Astrocyte (in vitro differentiated cells and primary cell): ENCODE measurements at regions not wholly inside any gene's neighbourhood (a gene's known extent, or its start where the extent isn't known, plus 50 kb on each side); places are given as distances from the start of the nearest gene placed in this dataset.

Source experiments
- DNase-seq: peaks from one replicate; pipeline ENCODE4 v3.0.0-alpha.2; 2010; ENCODE audit warnings: low read depth
- FAIRE-seq: peaks from 2 replicates; lab custom pipeline; 2011; peaks lifted over from hg19 to GRCh38; lab: Jason Lieb, UNC
- H2AFZ ChIP-seq: 2 replicates; pipeline ENCODE4 v1.6.0; 2012; ENCODE audit warnings: low read depth, low read length, inconsistent platforms
- H3K27ac ChIP-seq: 2 replicates; pipeline ENCODE4 v1.5.1; 2011; ENCODE audit warnings: low read depth, low read length, inconsistent platforms
- H3K27me3 ChIP-seq: 2 replicates; pipeline ENCODE4 v1.6.0; 2011; ENCODE audit warnings: low read length, inconsistent platforms; ENCODE audit not compliant: insufficient read depth
- H3K36me3 ChIP-seq: 2 replicates; pipeline ENCODE4 v1.5.1; 2011; ENCODE audit warnings: low read length, inconsistent platforms; ENCODE audit not compliant: insufficient read depth
- H3K4me1 ChIP-seq: 2 replicates; pipeline ENCODE4 v1.5.1; 2011; ENCODE audit warnings: low read length, inconsistent platforms; ENCODE audit not compliant: insufficient read depth
- H3K4me2 ChIP-seq: 2 replicates; pipeline ENCODE4 v1.6.0; 2012; ENCODE audit warnings: low read length, inconsistent platforms
- H3K4me3 ChIP-seq: 2 replicates; pipeline ENCODE4 v1.5.1; 2011; ENCODE audit warnings: low read depth, mild to moderate bottlenecking, low read length, inconsistent platforms; ENCODE audit not compliant: insufficient read depth
- H3K79me2 ChIP-seq: 2 replicates; pipeline ENCODE4 v1.6.0; 2012; ENCODE audit warnings: mild to moderate bottlenecking, low read length, inconsistent platforms; ENCODE audit not compliant: insufficient read depth
- H3K9ac ChIP-seq: 2 replicates; pipeline ENCODE4 v1.6.0; 2012; ENCODE audit warnings: mild to moderate bottlenecking, low read length, inconsistent platforms
- H3K9me3 ChIP-seq: 2 replicates; pipeline ENCODE4 v1.5.1; 2012; ENCODE audit warnings: low read depth, mild to moderate bottlenecking, low read length, inconsistent platforms; ENCODE audit not compliant: insufficient read depth
- H4K20me1 ChIP-seq: 2 replicates; pipeline ENCODE4 v1.6.0; 2012; ENCODE audit warnings: low read length, inconsistent platforms; ENCODE audit not compliant: insufficient read depth
- H3K27ac Mint-ChIP-seq: one replicate; pipeline ENCODE4 v1.8.0; 2021; ENCODE audit warnings: mild to moderate bottlenecking, mixed read lengths; ENCODE audit not compliant: unreplicated experiment
- H3K27me3 Mint-ChIP-seq: one replicate; pipeline ENCODE4 v1.8.0; 2021; ENCODE audit warnings: low read depth, mixed read lengths; ENCODE audit not compliant: unreplicated experiment
- H3K36me3 Mint-ChIP-seq: one replicate; pipeline ENCODE4 v1.8.0; 2021; ENCODE audit warnings: low read depth, mixed read lengths; ENCODE audit not compliant: unreplicated experiment
- H3K4me1 Mint-ChIP-seq: one replicate; pipeline ENCODE4 v1.8.0; 2021; ENCODE audit warnings: low read depth, mixed read lengths; ENCODE audit not compliant: unreplicated experiment
- H3K4me3 Mint-ChIP-seq: one replicate; pipeline ENCODE4 v1.8.0; 2021; ENCODE audit warnings: mild to moderate bottlenecking, moderate library complexity, mixed read lengths; ENCODE audit not compliant: unreplicated experiment
- H3K9me3 Mint-ChIP-seq: one replicate; pipeline ENCODE4 v1.8.0; 2021; ENCODE audit warnings: mild to moderate bottlenecking, mixed read lengths; ENCODE audit not compliant: unreplicated experiment
- CTCF ChIP-seq: IDR thresholded peaks from 2 replicates; pipeline ENCODE4 v1.5.1; 2011; ENCODE audit warnings: low read depth, mild to moderate bottlenecking, inconsistent platforms, low read length, moderate library complexity; ENCODE audit not compliant: insufficient read depth
- EZH2 ChIP-seq: IDR thresholded peaks from 2 replicates; pipeline ENCODE4 v1.6.1; 2012; ENCODE audit warnings: mild to moderate bottlenecking, low read length, inconsistent platforms; ENCODE audit not compliant: insufficient read depth

GRCh38 chr10:33557313-33557712, 222.8 kb upstream of the NRP1 start:
- Histone ChIP-seq H3K27ac (no peak overlapping the region), H4K20me1 (no peaks in the 10 kb centered on the region), H3K4me2 (no peak overlapping the region), H3K27me3 (peaks cover 11% of the 10 kb centered on the region), H3K9me3 (no peaks in the 10 kb centered on the region), H3K9ac (no peak overlapping the region), H2AFZ (no peak overlapping the region), H3K4me3 (no peak overlapping the region), H3K79me2 (no peaks in the 10 kb centered on the region), H3K36me3 (no peaks in the 10 kb centered on the region), H3K4me1 (peaks cover 6% of the 10 kb centered on the region)
- Mint-ChIP-seq H3K27me3 (peaks cover 41% of the 10 kb centered on the region), H3K27ac (no peak overlapping the region), H3K4me1 (no peaks in the 10 kb centered on the region), H3K9me3 (no peaks in the 10 kb centered on the region), H3K4me3 (no peak overlapping the region), H3K36me3 (no peaks in the 10 kb centered on the region)
- TF ChIP-seq EZH2 (no peak), CTCF (no peak)
- FAIRE-seq = no peak
- no peak for DNase-seq

GRCh38 chr10:33556620-33557019, 222.2 kb upstream of the NRP1 start:
- H3K9me3 Mint-ChIP-seq = no peaks in the 10 kb centered on the region
- Histone ChIP-seq H3K4me1 (peaks cover 6% of the 10 kb centered on the region), H4K20me1 (no peaks in the 10 kb centered on the region), H3K9ac (no peak overlapping the region), H3K4me3 (no peak overlapping the region), H3K4me2 (no peak overlapping the region), H3K27me3 (peaks cover 11% of the 10 kb centered on the region), H3K36me3 (no peaks in the 10 kb centered on the region), H2AFZ (no peak overlapping the region), H3K9me3 (no peaks in the 10 kb centered on the region), H3K27ac (no peak overlapping the region), H3K79me2 (no peaks in the 10 kb centered on the region)
- H3K4me3 Mint-ChIP-seq = no peak overlapping the region
- TF ChIP-seq EZH2 = no peak
- no peak for TF ChIP-seq CTCF
- no peaks in the 10 kb centered on the region for H3K4me1 Mint-ChIP-seq
- DNase-seq = no peak
- no peaks in the 10 kb centered on the region for H3K36me3 Mint-ChIP-seq
- FAIRE-seq = no peak
- peaks cover 41% of the 10 kb centered on the region for H3K27me3 Mint-ChIP-seq
- H3K27ac Mint-ChIP-seq = no peak overlapping the region

- H3K27me3 ChIP-seq = peaks cover 11% of the 10 kb centered on the region
- H3K4me2 ChIP-seq = no peak overlapping the region
- no peaks in the 10 kb centered on the region for H4K20me1 ChIP-seq
- H3K36me3 ChIP-seq = no peaks in the 10 kb centered on the region
- H3K9ac ChIP-seq = no peak overlapping the region
- Mint-ChIP-seq H3K4me3 (no peak overlapping the region), H3K36me3 (no peaks in the 10 kb centered on the region), H3K27ac (no peak overlapping the region), H3K27me3 (peaks cover 36% of the 10 kb centered on the region), H3K4me1 (no peaks in the 10 kb centered on the region), H3K9me3 (no peaks in the 10 kb centered on the region)
- no peaks in the 10 kb centered on the region for H3K9me3 ChIP-seq
- no peak overlapping the region for H3K27ac ChIP-seq
- FAIRE-seq (no peak), DNase-seq (no peak)
- TF ChIP-seq EZH2 (no peak), CTCF (no peak)
- H2AFZ ChIP-seq = no peak overlapping the region
- no peaks in the 10 kb centered on the region for H3K79me2 ChIP-seq
- H3K4me1 ChIP-seq = peaks cover 6% of the 10 kb centered on the region
- H3K4me3 ChIP-seq = no peak overlapping the region
Measured at GRCh38 chr10:33556103-33556502, 221.6 kb upstream of the NRP1 start.
